HG03354 (cell line): ENCODE measurements at regions not wholly inside any gene's neighbourhood (a gene's known extent, or its start where the extent isn't known, plus 50 kb on each side); places are given as distances from the start of the nearest gene placed in this dataset.
"Not testable (repeated sequence)": the region's sequence is repeated elsewhere in the genome, so short reads cannot be mapped to it uniquely, and the experiment has no call there.

Experiments
- ATAC-seq: cut with Tn5 transposase; IDR thresholded peaks from one replicate; pipeline ENCODE4 v1.9.1; 2021; ENCODE audit warnings: mild to moderate bottlenecking; ENCODE audit not compliant: unreplicated experiment, poor library complexity, severe bottlenecking

DNA sequence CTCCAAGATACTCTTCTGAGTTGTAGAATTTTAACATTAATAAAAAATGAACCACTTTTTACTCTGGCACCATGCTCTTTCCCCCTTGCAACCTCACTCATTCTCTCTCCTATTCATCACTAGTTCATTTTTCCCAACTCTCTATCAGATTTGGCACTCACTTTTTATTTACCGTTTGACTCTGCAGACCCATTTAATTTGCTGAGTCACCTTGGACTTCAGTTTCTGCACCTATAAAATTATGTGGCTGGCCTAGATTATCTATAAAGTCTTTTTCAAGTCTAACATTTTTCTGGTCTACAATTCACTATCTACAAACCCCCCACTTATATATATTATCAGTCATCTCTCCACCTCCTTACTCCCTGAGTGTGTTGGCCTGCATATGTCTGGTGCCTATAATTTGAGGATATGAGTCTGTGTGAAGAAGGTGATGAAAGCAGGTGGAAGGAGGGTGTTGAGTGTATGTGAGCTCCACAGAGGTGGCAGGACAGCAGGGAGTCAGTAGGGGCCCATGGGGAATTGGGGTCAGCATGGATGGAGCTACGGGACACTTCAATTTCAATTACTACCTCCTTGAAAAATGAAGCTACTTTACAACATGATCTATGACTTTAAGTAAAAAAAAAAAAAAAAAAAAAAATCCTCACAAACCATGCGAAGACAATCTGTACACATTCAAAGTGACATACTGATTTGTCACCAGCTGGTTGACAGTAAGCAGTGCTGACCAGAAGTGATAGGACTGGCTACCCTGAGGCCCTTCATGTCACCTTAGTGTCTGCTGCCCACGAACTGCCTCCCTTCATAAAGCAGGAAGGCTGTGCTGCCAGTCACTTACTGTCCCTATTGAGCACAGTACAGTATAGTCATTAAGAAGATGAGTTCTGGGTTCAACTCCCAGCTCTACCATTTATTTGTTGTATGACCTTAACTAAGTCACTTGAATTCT, 334.2 kb upstream of the IL12A start:
- ATAC-seq, result no peak

GRCh38 chr3:159655202-159655601, 333.4 kb upstream of the IL12A start:
- no peak for ATAC-seq

DNA sequence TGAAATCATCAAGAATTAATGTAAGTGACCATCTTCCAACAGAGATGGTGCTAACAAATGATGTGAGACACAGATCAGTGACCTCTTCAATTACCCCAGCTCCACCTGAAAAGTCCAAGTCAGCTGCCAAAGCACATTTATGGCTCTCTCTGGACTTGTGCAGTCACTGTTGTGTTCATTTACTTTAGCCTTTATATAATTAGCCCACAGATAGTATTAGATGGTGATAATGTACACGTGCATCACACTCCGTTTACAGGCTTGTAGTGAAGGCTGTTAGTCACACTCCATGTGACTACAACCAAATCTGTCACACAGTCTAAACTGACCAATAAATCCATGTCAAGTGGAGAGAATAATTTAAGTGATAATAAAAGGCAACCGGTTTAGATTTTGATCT, 331.5 kb upstream of the IL12A start:
- no peak for ATAC-seq

DNA sequence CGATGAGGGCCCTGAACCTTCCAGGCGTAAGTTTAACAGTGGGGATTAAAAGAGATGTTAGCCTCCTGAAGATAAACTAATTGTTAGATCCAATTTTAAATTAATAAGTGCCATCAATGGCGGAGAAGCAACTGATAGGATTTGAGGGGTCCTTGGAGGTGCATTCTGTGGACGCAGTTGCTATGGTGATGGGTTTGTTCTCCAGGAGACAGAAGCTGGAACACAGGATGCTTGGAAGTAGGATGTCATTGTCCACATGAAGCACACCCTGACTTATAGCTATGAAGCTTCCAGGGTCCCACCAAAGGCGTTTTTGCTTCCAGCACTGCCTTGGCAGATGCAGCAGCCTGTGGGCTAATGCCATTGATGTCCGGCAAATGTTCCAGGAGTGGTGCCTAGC, 331.0 kb upstream of the IL12A start:
- ATAC-seq, result no peak

- ATAC-seq, result no peak
These were observed 328.3 kb upstream of the IL12A start for GRCh38 chr3:159660326-159660725.

- no peak for ATAC-seq
These were observed 327.7 kb upstream of the IL12A start for GRCh38 chr3:159660901-159661300.

GRCh38 chr3:159662549-159662948, 326.1 kb upstream of the IL12A start:
- ATAC-seq, result no peak

GRCh38 chr3:159664006-159664405, 324.6 kb upstream of the IL12A start:
- ATAC-seq, result no peak

DNA sequence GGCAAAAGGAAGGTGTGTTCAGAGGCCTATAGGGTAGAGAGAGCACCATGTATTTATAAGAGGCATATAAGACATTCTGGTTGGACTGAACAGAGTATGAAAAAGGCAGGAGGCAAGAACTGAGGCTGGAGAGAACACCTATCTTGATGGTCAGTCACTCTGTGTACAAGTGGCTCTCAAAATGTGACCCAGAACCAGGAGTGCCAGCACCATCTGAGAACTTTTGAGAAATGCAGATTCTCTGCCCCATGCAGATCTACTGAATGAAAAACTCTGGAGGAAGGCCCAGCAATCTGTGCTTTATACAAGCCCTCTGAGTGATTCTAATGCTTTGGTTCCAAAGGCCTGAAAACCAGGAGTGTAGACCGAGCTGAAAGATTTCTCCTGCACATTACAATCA, 324.0 kb upstream of the IL12A start:
- ATAC-seq, result no peak

- ATAC-seq, result no peak
These were observed 321.4 kb upstream of the IL12A start for GRCh38 chr3:159667261-159667660.

- ATAC-seq, result no peak
These were observed 320.2 kb upstream of the IL12A start for GRCh38 chr3:159668461-159668860.

DNA sequence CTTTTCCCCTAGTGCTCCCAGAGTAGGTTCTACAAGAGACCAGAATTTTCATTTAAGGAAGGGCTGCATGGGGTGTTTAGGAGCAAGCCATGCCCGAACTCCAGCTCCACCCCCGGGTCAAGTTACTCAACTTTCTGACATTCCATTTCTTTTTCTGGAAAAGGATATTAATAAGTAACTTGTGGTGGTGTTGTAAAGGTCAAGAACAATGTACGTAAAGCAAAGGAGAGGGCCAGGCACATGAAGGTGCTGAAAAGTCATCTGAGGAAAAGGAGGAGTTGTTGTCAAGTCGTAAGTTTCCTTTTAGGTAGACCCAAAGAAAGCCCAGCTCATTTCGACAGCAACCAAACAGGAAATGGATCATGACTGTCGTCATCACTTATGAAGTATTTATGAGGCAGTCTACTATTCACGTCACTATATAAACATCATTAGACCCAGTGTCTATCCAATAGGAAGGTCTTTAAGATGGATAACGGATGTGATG, 319.6 kb upstream of the IL12A start:
- ATAC-seq, result no peak

- ATAC-seq, result no peak
These were observed 318.9 kb upstream of the IL12A start for GRCh38 chr3:159669766-159670165.

- ATAC-seq, result peak; percentile 56
These were observed 315.6 kb upstream of the IL12A start for GRCh38 chr3:159672728-159673688.

GRCh38 chr3:159674583-159674982, 314.1 kb upstream of the IL12A start:
- no peak for ATAC-seq

- no peak for ATAC-seq
These were observed 313.4 kb upstream of the IL12A start for GRCh38 chr3:159675285-159675684.

GRCh38 chr3:159679900-159680299, 308.7 kb upstream of the IL12A start:
- ATAC-seq, result no peak

DNA sequence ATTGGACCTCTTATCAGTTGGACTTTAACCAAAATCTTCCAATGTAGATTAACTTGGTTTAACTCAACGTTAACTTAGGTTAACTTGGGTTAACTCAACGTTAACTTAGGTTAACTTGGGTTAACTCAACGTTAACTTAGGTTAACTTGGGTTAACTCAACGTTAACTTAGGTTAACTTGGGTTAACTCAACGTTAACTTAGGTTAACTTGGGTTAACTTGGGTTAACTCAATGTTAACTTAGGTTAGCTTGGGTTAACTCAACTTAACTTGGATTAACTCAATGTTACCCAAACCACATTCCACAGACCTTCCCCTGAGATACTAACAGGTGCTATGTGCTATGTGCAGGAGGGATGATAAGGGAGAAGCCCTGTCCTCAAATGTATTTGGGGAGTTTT, 306.9 kb upstream of the IL12A start:
- not testable (repeated sequence) for ATAC-seq

DNA sequence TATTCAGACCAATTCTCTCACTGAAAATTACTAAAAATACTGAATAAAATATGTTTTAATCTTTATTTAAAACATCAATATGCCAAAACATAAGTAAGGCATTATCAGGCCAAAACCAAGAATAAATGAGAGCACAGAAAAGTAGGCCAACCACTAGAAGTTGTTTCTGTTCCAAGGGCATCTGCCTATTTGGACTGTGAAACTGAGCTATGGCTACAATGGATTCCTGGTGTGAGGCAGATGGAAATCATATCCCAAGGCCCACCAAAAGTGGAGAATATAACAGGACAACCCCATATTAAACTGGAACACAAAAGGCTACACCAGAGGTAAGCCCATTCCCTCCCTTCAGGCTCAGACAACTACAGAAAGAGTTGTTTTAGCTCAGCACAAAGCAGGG, 302.8 kb upstream of the IL12A start:
- no peak for ATAC-seq

DNA sequence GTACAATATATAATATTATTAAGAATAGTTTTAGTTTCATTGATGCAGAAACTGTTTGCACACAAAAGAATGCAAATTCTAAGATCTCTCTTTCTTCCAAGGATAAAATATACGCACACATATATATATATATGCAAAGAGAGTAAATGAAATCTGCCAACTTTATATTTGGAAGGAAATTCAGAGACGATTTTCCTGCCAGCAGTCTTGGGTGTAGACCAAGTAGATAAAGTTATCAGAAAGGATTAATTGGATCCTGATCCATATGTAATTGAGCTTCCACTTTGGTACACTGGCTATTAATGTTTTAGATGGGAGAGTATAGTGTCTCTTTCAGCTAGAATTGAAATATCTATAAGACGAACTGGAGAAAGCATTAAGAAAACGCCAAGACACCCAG, 295.4 kb upstream of the IL12A start:
- no peak for ATAC-seq
